Coronary artery (tissue), 2 donors: ENCODE measurements at regions not wholly inside any gene's neighbourhood (a gene's known extent, or its start where the extent isn't known, plus 50 kb on each side); places are given as distances from the start of the nearest gene placed in this dataset.

ENCODE experiments used
- DNase-seq: peaks from one replicate; pipeline ENCODE4 v3.0.0-alpha.2; 2017; ENCODE audit warnings: low spot score
- H3K27ac ChIP-seq, 2 donors: fragments of 200-600 bp; sonication (generic); one replicate each; pipeline ENCODE4 v1.5.1; 2016 to 2019
- H3K4me3 ChIP-seq: fragments of 200-600 bp; sonication (generic); 2 replicates; pipeline ENCODE4 v1.5.1; 2016; ENCODE audit warnings: mild to moderate bottlenecking, moderate library complexity
- CTCF ChIP-seq: fragments of 200-600 bp; sonication (generic); IDR thresholded peaks from one replicate; pipeline ENCODE4 v1.5.1; 2019; ENCODE audit warnings: antibody characterized with exemption

DNA sequence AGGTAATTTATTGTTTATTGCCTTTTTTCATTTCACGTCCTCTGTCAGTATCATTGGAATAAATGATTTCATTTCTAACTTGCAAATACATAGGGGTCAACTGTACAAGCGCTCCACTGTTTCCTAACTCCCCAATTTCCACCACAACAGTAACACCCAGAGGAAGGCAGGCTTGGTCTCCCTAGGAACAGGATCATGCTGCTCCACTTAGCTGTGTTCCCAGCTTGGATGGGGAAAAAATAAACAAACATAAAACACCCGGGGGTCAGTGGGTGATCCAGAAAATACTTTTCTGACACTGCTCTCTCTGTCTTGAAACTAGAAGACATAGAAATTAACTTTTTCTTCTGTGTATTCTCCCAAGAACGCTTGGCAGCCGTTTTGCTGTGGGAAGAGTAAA is 772.5 kb downstream of the TRIML1 start:
- no peak for TF ChIP-seq CTCF
- DNase-seq, result no peak
- H3K27ac ChIP-seq, result no peak overlapping the region
- H3K4me3 ChIP-seq, result no peak overlapping the region

GRCh38 chr4:188915175-188915574 is 775.9 kb downstream of the TRIML1 start:
- Histone ChIP-seq H3K27ac (no peak overlapping the region), H3K4me3 (no peak overlapping the region)
- no peak for TF ChIP-seq CTCF
- DNase-seq, result no peak

- Histone ChIP-seq H3K27ac (no peak overlapping the region), H3K4me3 (no peak overlapping the region)
- no peak for TF ChIP-seq CTCF
- DNase-seq, result no peak
Measured at GRCh38 chr4:188918787-188919186, 779.5 kb downstream of the TRIML1 start.

DNA sequence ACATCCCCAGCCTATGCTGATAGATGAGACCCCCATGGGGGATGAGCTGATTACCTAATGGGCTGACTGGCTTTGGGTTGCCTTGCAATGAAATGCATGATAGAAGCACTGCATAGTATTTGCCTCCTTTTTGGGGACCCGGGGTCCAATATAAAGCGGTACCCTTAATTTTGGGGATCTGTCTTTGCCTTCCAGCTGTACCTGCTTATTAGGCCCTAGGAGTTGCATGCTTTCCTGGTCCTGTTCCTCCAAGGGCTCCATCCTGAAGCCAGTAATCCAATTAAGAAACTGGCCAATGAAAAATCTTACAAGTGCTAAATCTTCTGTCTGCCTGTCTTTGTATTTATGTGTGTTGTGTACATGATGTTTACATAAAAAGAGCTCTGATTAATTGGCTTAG is 791.6 kb downstream of the TRIML1 start:
- Histone ChIP-seq H3K27ac (no peak overlapping the region), H3K4me3 (no peak overlapping the region)
- TF ChIP-seq CTCF, result no peak
- DNase-seq, result no peak

GRCh38 chr4:188934320-188934962 is 795.2 kb downstream of the TRIML1 start:
- no peak overlapping the region for H3K4me3 ChIP-seq
- no peak for DNase-seq
- no peak for TF ChIP-seq CTCF
- H3K27ac ChIP-seq, result no peak overlapping the region

GRCh38 chr4:188941524-188942119 is 802.4 kb downstream of the TRIML1 start:
- TF ChIP-seq CTCF, result no peak
- no peak overlapping the region for H3K4me3 ChIP-seq
- no peak for DNase-seq
- no peak overlapping the region for H3K27ac ChIP-seq

- Histone ChIP-seq H3K4me3 (no peak overlapping the region), H3K27ac (no peak overlapping the region)
- no peak for TF ChIP-seq CTCF
- no peak for DNase-seq
Measured at GRCh38 chr4:188942606-188943005, 803.4 kb downstream of the TRIML1 start.
